HG02678 (cell line): ENCODE measurements at regions not wholly inside any gene's neighbourhood (a gene's known extent, or its start where the extent isn't known, plus 50 kb on each side); places are given as distances from the start of the nearest gene placed in this dataset.

Source experiments
- ATAC-seq: cut with Tn5 transposase; IDR thresholded peaks from one replicate; pipeline ENCODE4 v1.9.1; 2021; ENCODE audit warnings: mild to moderate bottlenecking, moderate library complexity; ENCODE audit not compliant: unreplicated experiment

GRCh38 chr1:23639460-23640095, 52.0 kb upstream of the RPL11 start:
- ATAC-seq, result no peak

DNA sequence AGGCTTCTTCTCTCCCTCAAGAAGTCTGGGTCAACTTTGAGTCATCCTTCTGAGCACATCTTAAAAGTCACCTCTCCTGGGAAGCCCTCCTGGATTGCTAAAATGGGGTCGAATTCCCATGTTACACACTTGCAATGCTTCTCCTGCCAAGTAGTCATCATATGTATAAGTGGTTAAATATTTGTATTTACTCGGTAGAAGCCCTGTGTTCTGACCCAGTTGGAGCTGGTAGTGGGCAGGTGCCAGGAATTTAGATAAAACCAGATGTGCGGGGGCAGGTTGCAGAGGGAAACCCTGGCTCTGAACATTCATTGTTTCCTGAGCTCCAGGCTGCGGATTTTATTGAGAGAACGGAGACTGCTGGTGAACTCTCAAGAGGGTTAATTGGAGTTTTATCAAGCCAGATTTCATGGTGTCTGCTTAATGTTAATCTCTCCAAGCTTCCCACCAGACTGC, 52.8 kb upstream of the RPL11 start:
- no peak for ATAC-seq

- no peak for ATAC-seq
Observed at GRCh38 chr1:23638188-23638619, 53.4 kb upstream of the RPL11 start.

DNA sequence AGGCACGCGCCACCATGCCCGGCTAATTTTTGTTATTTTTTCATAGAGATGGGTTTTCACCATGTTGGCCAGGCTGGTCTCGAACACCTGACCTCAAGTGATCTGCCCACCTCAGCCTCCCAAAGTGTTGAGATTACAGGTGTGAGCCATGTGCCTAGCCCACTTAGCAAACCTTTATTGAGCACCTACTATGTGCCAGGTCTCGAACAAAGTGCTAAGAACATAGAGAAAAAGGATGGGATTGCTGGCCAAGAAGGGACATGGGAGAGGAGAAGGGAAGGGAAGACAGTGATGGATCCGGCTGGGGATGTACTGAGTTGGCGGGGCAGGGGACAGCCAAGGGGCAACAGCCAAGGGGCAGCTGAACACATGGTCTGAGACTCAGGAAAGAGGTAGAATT, 55.6 kb upstream of the RPL11 start:
- ATAC-seq, result no peak

DNA sequence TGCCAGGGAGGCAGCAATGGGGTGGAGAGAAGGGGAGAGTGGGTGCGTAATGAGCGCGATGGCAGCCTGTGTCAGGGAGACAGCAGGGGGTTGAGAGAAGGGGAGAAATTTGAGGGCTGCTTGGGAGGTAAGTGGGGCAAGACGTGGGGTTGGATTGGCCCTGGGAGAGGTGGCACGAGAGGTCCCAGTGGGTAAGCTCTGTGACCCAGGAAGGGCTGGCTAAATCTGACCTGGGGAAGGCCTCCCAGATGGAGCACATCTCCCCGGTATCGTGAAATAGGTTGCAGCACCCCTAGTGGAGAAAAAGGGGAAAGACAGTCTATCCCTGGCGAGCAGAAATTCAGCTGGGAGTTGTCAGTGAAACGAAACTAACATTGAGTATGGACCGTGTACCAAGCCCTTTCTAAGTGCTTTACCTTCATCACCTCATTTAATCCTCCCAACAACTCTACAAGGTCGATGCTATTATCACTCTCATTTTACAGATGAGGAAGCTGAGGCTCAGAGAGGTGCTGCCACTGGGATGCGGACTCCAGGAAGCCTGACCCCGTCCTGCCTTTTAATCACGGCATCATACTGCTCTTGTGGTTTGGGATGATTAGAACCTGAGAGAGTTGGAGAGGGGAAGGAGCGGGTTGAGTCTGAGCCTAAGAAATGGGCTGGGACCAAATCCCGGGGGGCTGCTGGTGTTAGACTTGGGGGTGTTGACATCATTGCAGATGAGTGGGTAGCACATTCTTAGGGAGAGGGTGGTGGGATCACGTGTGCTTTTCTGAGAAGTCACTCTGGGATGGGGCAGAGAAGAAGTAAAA, 56.6 kb upstream of the RPL11 start:
- ATAC-seq, result no peak

- no peak for ATAC-seq
Observed at GRCh38 chr1:23634518-23634839, 57.1 kb upstream of the RPL11 start.

GRCh38 chr1:23632479-23633160, 59.0 kb upstream of the RPL11 start:
- no peak for ATAC-seq

DNA sequence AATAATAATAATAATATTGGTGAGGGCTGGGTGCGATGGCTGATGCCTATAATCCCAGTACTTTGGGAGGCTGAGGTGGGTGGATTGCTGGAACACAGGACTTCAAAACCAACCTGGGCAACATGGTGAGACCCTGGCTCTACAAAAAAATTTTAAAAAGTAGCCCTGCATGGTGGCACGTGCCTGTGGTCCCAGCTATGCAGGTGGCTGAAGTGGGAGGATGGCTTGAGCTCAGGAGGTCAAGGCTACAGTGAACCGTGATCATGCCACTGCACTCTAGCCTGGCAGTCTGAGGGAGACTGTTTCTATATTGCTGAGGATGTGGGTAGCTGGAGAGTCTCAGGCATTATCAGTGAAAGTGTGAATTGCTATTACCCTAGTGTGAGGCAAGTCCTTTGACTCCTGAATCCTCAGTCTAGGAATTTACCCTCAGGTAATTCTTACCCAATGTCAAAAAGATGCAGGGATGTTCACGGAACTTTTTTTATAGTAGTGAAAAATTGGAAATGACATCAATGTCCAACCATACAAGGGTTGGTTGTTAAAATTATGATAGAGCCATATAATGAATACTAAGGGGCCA, 61.8 kb upstream of the RPL11 start:
- no peak for ATAC-seq

- ATAC-seq, result no peak
Observed at GRCh38 chr1:23628951-23629387, 62.6 kb upstream of the RPL11 start.

DNA sequence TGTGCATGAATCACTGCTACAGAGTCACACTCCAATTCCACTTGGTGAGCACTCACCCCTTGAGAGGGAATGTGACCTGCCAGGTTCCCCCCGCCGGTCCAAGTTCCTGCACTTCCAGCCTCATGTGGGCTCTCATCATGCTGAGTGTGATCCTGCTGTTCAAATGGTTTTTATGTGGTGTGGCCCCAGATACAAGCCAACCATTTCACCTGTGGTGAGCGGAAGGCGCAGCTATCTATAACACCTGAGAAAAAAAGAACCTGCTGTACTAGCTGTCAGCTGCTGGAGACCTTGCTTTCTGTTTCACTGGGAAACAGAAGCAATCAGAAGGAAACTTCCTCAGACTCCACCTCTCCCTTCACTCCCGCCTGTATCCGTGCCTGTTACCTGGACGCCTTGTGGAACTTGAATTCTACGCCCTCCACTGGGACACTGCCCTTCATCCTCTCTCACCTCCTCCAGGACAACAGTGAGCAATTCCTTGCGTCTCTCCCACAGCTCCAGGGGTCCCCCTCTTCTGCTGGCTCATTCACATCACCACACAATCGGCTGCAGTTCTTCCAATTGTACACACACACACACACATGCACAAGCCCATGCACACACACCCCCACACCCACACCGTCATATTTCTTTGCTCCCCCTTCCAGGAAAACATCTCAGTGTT, 64.4 kb upstream of the RPL11 start:
- ATAC-seq, result no peak

DNA sequence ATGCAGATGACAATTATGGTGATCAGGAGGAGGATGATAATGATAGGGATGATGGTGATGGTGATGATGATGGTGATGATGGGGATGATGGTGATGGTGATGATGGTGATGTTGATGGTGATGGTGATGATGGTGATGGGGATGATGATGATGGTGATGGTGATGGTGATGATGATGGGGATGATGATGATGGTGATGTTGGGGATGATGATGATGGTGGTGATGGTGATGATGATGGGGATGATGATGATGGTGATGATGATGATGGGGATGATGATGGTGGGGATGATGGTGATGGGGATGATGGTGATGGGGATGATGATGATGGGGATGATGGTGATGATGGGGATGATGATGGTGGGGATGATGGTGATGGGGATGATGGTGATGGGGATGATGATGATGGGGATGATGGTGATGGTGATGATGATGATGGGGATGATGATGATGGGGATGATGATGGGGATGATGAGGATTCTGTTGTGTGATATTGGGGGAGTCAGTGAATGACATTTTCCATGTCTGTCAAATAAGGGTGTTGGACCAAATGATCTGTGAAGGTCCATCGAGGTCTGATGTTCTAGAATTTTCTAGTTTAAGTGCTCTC, 65.6 kb upstream of the RPL11 start:
- ATAC-seq, result no peak

- ATAC-seq, result no peak
Observed at GRCh38 chr1:23625459-23625858, 66.1 kb upstream of the RPL11 start.

DNA sequence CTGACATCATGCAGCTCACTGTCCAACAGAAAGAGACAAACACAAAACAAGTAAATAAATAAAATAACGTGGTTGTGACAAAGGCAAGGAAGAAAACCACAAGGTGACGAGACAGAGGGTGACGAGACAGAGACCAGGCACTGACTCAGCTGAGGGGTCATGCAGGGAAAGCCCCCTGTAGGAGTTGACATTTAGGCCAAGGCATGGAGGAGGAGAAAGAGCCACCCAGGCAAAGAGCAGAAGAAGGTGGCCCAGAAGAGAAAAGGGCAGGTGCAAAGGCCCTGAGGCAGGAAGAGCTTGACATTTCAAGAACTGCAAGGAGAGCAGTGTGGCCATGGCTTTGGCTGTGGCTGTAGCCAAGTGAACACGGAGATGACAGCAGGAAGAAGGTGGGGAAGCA, 65.1 kb upstream of the ID3 start:
- ATAC-seq, result no peak

DNA sequence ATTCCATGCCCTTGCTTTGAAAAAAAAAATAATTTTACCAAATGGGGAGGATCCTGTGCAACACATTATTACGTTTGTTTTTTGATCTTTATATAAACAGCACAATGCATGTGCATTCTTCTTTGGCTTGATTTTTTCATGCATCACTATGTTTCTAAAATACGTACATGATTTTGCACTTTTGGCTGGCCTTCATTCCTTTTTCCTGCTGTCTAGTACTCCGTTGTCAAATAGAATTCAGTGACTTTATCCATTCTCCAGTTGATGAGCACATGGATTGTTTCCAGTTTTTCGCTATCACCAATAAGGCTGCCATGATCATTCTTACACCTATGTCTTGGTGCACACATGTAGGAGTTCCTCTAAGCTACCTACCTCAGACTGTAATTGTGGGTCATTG, 63.0 kb upstream of the ID3 start:
- ATAC-seq, result no peak

- no peak for ATAC-seq
Observed at GRCh38 chr1:23620605-23621004, 61.3 kb upstream of the ID3 start.

GRCh38 chr1:23619299-23620188, 60.2 kb upstream of the ID3 start:
- peak; percentile 67 for ATAC-seq

DNA sequence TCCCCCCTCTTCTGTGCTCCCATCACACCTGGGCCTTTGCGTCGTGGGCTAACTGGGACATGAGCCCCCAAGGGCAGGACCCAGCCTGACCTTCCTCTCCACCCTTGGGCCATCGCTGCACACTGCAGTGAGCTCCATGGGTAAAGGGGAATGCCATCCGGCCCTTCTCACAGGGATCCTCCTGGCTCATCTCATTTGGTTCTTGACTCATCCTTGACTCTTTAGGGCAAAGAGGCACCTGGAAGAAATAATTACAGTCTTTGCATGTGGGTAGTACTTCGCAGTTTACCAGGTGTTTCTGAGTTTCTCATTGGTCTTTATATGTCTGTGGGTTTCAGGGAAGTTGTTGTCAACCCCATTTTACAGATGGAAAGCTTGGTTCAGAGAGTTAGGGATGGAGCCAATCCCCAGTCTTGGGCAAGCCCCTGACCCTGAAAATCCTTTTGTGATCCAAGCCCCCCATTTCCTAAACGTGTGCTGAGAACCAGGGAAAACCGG, 59.3 kb upstream of the ID3 start:
- no peak for ATAC-seq

GRCh38 chr1:23617084-23617521, 57.8 kb upstream of the ID3 start:
- no peak for ATAC-seq

DNA sequence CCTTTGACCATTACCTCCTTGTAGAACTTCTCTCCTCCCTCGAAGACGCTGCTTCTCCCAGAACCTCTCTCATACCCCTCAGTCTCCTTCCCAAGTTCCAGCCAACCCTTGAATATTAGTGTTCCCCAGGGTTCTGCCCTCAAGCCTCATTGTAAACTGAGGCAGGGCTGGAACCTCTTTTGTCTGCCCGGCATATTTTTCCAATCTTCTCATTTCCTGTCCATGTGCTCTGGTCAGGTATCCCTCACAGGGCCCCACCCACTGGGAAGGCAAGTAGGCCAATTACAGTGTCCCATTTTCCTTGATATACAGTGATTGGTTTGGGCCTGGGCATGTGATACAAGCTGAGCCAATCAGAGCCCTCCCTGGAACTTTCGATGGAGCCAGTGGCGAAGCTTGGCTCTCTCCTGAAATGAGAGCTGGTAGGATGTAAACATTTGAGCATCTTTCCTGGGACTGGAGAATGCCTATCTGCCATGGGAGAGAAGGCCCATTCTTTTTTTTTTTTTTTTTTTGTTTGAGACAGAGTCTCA, 57.1 kb upstream of the ID3 start:
- no peak for ATAC-seq
